T-helper 2 cell treated with Interferon-gamma antibody and Interleukin-4, amounts not matched to agents 5 μg/mL and 100 μg/mL, for 36 hours (primary cell): ENCODE measurements at regions not wholly inside any gene's neighbourhood (a gene's known extent, or its start where the extent isn't known, plus 50 kb on each side); places are given as distances from the start of the nearest gene placed in this dataset.

Experiments
- DNase-seq: peaks from one replicate; pipeline ENCODE4 v3.0.0; 2021; ENCODE audit warnings: low spot score
- H3K27ac Mint-ChIP-seq: one replicate; pipeline ENCODE4 v1.8.0; 2021; ENCODE audit warnings: mild to moderate bottlenecking, mixed read lengths
- H3K27me3 Mint-ChIP-seq: one replicate; pipeline ENCODE4 v1.8.0; 2021; ENCODE audit warnings: low read depth, mixed read lengths
- H3K36me3 Mint-ChIP-seq: one replicate; pipeline ENCODE4 v1.8.0; 2021; ENCODE audit warnings: low read depth, mixed read lengths
- H3K4me1 Mint-ChIP-seq: one replicate; pipeline ENCODE4 v1.8.0; 2021; ENCODE audit warnings: low read depth, mixed read lengths
- H3K4me3 Mint-ChIP-seq: one replicate; pipeline ENCODE4 v1.8.0; 2022; ENCODE audit warnings: mild to moderate bottlenecking, moderate library complexity, mixed read lengths
- H3K9me3 Mint-ChIP-seq: one replicate; pipeline ENCODE4 v1.8.0; 2021; ENCODE audit warnings: mixed read lengths

- no peaks in the 10 kb centered on the region for H3K4me1 Mint-ChIP-seq
- DNase-seq, result no peak
- no peak overlapping the region for H3K4me3 Mint-ChIP-seq
- H3K27me3 Mint-ChIP-seq, result peaks cover 4% of the 10 kb centered on the region
- H3K9me3 Mint-ChIP-seq, result peaks cover 14% of the 10 kb centered on the region
- no peak overlapping the region for H3K27ac Mint-ChIP-seq
- no peaks in the 10 kb centered on the region for H3K36me3 Mint-ChIP-seq
Measured at GRCh38 chr14:104447750-104448149, 131.8 kb upstream of the C14orf180 start.

GRCh38 chr14:104448321-104448720, 131.2 kb upstream of the C14orf180 start:
- Mint-ChIP-seq H3K27ac (no peak overlapping the region), H3K9me3 (peaks cover 14% of the 10 kb centered on the region), H3K36me3 (no peaks in the 10 kb centered on the region), H3K4me3 (no peak overlapping the region), H3K27me3 (peaks cover 4% of the 10 kb centered on the region), H3K4me1 (no peaks in the 10 kb centered on the region)
- no peak for DNase-seq

GRCh38 chr14:104448721-104449120, 130.8 kb upstream of the C14orf180 start:
- H3K27me3 Mint-ChIP-seq, result peaks cover 4% of the 10 kb centered on the region

GRCh38 chr14:104450811-104451401, 128.7 kb upstream of the C14orf180 start:
- Mint-ChIP-seq H3K9me3 (peaks cover 11% of the 10 kb centered on the region), H3K27me3 (peaks cover 7% of the 10 kb centered on the region), H3K36me3 (no peaks in the 10 kb centered on the region), H3K27ac (no peak overlapping the region), H3K4me1 (no peaks in the 10 kb centered on the region), H3K4me3 (no peak overlapping the region)
- DNase-seq, result no peak

More at GRCh38 chr14:104448721-104449120, 130.8 kb upstream of the C14orf180 start:
- no peaks in the 10 kb centered on the region for H3K36me3 Mint-ChIP-seq
- H3K4me1 Mint-ChIP-seq, result no peaks in the 10 kb centered on the region
- H3K4me3 Mint-ChIP-seq, result no peak overlapping the region
- no peak overlapping the region for H3K27ac Mint-ChIP-seq
- DNase-seq, result no peak
- peaks cover 14% of the 10 kb centered on the region for H3K9me3 Mint-ChIP-seq

- no peak overlapping the region for H3K27ac Mint-ChIP-seq
- peaks cover 11% of the 10 kb centered on the region for H3K9me3 Mint-ChIP-seq
- H3K27me3 Mint-ChIP-seq, result peaks cover 7% of the 10 kb centered on the region
- DNase-seq, result no peak
- no peak overlapping the region for H3K4me3 Mint-ChIP-seq
- no peaks in the 10 kb centered on the region for H3K36me3 Mint-ChIP-seq
- H3K4me1 Mint-ChIP-seq, result no peaks in the 10 kb centered on the region
Measured at GRCh38 chr14:104451474-104451873, 128.1 kb upstream of the C14orf180 start.

- no peak overlapping the region for H3K4me3 Mint-ChIP-seq
- no peaks in the 10 kb centered on the region for H3K9me3 Mint-ChIP-seq
- peaks cover 40% of the 10 kb centered on the region for H3K27me3 Mint-ChIP-seq
- no peaks in the 10 kb centered on the region for H3K36me3 Mint-ChIP-seq
- H3K4me1 Mint-ChIP-seq, result no peaks in the 10 kb centered on the region
- H3K27ac Mint-ChIP-seq, result no peak overlapping the region
- DNase-seq, result no peak
Measured at GRCh38 chr14:104458845-104459244, 120.7 kb upstream of the C14orf180 start.

- Mint-ChIP-seq H3K4me3 (no peak overlapping the region), H3K27me3 (peaks cover 38% of the 10 kb centered on the region), H3K4me1 (no peaks in the 10 kb centered on the region), H3K9me3 (no peaks in the 10 kb centered on the region), H3K27ac (no peak overlapping the region), H3K36me3 (no peaks in the 10 kb centered on the region)
- DNase-seq, result no peak
Measured at GRCh38 chr14:104460791-104461651, 118.5 kb upstream of the C14orf180 start.

- Mint-ChIP-seq H3K27me3 (peaks cover 35% of the 10 kb centered on the region), H3K4me3 (no peak overlapping the region), H3K4me1 (no peaks in the 10 kb centered on the region), H3K36me3 (no peaks in the 10 kb centered on the region), H3K27ac (no peak overlapping the region), H3K9me3 (no peaks in the 10 kb centered on the region)
- no peak for DNase-seq
Measured at GRCh38 chr14:104461676-104462449, 117.7 kb upstream of the C14orf180 start.

GRCh38 chr14:104462651-104463630, 116.6 kb upstream of the C14orf180 start:
- H3K4me3 Mint-ChIP-seq, result no peak overlapping the region
- no peaks in the 10 kb centered on the region for H3K4me1 Mint-ChIP-seq
- DNase-seq, result no peak
- no peaks in the 10 kb centered on the region for H3K9me3 Mint-ChIP-seq
- H3K36me3 Mint-ChIP-seq, result no peaks in the 10 kb centered on the region
- peaks cover 29% of the 10 kb centered on the region for H3K27me3 Mint-ChIP-seq
- H3K27ac Mint-ChIP-seq, result no peak overlapping the region

GRCh38 chr14:104464907-104465306, 114.7 kb upstream of the C14orf180 start:
- peaks cover 22% of the 10 kb centered on the region for H3K27me3 Mint-ChIP-seq

GRCh38 chr14:104465482-104466390, 113.8 kb upstream of the C14orf180 start:
- Mint-ChIP-seq H3K4me3 (no peak overlapping the region), H3K4me1 (no peaks in the 10 kb centered on the region), H3K27me3 (peaks cover 14% of the 10 kb centered on the region), H3K27ac (no peak overlapping the region), H3K36me3 (no peaks in the 10 kb centered on the region), H3K9me3 (no peaks in the 10 kb centered on the region)
- DNase-seq, result no peak

More at GRCh38 chr14:104464907-104465306, 114.7 kb upstream of the C14orf180 start:
- no peaks in the 10 kb centered on the region for H3K4me1 Mint-ChIP-seq
- H3K4me3 Mint-ChIP-seq, result no peak overlapping the region
- DNase-seq, result no peak
- no peak overlapping the region for H3K27ac Mint-ChIP-seq
- no peaks in the 10 kb centered on the region for H3K9me3 Mint-ChIP-seq
- no peaks in the 10 kb centered on the region for H3K36me3 Mint-ChIP-seq

GRCh38 chr14:104467236-104467635, 112.3 kb upstream of the C14orf180 start:
- Mint-ChIP-seq H3K36me3 (no peaks in the 10 kb centered on the region), H3K27ac (no peak overlapping the region), H3K4me3 (no peak overlapping the region), H3K27me3 (peaks cover 10% of the 10 kb centered on the region), H3K9me3 (no peaks in the 10 kb centered on the region), H3K4me1 (no peaks in the 10 kb centered on the region)
- DNase-seq, result no peak
